ENCODE measurements at regions not wholly inside any gene's neighbourhood (a gene's known extent, or its start where the extent isn't known, plus 50 kb on each side); places are given as distances from the start of the nearest gene placed in this dataset.

DNA sequence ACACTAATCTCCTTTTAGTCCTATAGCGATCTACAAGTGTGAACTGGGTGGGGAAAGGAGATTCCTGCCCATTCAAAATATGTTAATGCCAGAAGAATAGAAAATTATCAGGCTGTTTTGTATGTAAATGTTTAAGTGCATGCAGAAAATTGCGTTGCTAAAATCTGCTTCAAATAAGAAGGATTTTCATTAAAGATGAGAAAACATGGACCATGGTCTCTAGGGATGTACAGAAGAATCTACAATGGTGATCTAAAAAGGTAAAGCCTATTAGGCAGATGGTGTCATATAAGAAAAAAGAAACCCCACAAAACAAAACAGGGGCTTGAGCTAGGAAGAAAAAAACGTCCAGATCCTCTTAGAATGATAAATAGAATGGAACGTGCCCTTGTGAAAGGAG, 287.5 kb upstream of the ROBO1 start:
- Histone ChIP-seq H3K4me1 (ENCODE audit: control insufficient read depth, insufficient read depth, low read length) (no peaks in the 10 kb centered on the region), H3K27ac (ENCODE audit: low read length) (no peak overlapping the region), H3K27me3 (ENCODE audit: control insufficient read depth, insufficient read depth, low read length) (no peaks in the 10 kb centered on the region), H3K9me3 (ENCODE audit: control insufficient read depth, insufficient read depth, low read depth, low read length) (no peaks in the 10 kb centered on the region), H3K36me3 (ENCODE audit: control insufficient read depth, insufficient read depth, low read length) (no peaks in the 10 kb centered on the region), H3K4me3 (ENCODE audit: low read depth in 2 of 2, low read length in 2 of 2) (no peak overlapping the region)
- TF ChIP-seq, protein P1, sequence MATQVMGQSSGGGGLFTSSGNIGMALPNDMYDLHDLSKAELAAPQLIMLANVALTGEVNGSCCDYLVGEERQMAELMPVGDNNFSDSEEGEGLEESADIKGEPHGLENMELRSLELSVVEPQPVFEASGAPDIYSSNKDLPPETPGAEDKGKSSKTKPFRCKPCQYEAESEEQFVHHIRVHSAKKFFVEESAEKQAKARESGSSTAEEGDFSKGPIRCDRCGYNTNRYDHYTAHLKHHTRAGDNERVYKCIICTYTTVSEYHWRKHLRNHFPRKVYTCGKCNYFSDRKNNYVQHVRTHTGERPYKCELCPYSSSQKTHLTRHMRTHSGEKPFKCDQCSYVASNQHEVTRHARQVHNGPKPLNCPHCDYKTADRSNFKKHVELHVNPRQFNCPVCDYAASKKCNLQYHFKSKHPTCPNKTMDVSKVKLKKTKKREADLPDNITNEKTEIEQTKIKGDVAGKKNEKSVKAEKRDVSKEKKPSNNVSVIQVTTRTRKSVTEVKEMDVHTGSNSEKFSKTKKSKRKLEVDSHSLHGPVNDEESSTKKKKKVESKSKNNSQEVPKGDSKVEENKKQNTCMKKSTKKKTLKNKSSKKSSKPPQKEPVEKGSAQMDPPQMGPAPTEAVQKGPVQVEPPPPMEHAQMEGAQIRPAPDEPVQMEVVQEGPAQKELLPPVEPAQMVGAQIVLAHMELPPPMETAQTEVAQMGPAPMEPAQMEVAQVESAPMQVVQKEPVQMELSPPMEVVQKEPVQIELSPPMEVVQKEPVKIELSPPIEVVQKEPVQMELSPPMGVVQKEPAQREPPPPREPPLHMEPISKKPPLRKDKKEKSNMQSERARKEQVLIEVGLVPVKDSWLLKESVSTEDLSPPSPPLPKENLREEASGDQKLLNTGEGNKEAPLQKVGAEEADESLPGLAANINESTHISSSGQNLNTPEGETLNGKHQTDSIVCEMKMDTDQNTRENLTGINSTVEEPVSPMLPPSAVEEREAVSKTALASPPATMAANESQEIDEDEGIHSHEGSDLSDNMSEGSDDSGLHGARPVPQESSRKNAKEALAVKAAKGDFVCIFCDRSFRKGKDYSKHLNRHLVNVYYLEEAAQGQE (IDR thresholded peaks at IDR 0.05; ENCODE audit: insufficient read depth in 1 of 2, low read depth in 2 of 2, low read length in 1 of 2), result no peak
- no peak for TF ChIP-seq POLR2AphosphoS5 (IDR thresholded peaks at IDR 0.05; ENCODE audit: low read depth, low read length)
- TF ChIP-seq SIN3A (IDR thresholded peaks at IDR 0.05; ENCODE audit: borderline replicate concordance, insufficient read depth, low read depth, low read length), result no peak
- no peak for TF ChIP-seq TCF7L2 (IDR thresholded peaks at IDR 0.05; ENCODE audit: low read depth, low read length)
- TF ChIP-seq, protein P2, sequence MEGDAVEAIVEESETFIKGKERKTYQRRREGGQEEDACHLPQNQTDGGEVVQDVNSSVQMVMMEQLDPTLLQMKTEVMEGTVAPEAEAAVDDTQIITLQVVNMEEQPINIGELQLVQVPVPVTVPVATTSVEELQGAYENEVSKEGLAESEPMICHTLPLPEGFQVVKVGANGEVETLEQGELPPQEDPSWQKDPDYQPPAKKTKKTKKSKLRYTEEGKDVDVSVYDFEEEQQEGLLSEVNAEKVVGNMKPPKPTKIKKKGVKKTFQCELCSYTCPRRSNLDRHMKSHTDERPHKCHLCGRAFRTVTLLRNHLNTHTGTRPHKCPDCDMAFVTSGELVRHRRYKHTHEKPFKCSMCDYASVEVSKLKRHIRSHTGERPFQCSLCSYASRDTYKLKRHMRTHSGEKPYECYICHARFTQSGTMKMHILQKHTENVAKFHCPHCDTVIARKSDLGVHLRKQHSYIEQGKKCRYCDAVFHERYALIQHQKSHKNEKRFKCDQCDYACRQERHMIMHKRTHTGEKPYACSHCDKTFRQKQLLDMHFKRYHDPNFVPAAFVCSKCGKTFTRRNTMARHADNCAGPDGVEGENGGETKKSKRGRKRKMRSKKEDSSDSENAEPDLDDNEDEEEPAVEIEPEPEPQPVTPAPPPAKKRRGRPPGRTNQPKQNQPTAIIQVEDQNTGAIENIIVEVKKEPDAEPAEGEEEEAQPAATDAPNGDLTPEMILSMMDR (IDR thresholded peaks at IDR 0.05), result no peak
- ChIA-PET CTCF (no interaction called here), POLR2A (no interaction called here)
- no TSS peak for BruUV-seq (replicated peaks)
- in situ Hi-C loops (cut with HindIII; ENCODE audit: low pct_unique_long_range_greater_than_20kb, low sequenced_read_pairs), result no loop called here
- DNase-seq (ENCODE audit: low read depth, low spot score) (no peak), ATAC-seq (no peak)
- intact Hi-C loops (cut with micrococcal nuclease; ENCODE audit: unreplicated experiment), result no loop called here

DNA sequence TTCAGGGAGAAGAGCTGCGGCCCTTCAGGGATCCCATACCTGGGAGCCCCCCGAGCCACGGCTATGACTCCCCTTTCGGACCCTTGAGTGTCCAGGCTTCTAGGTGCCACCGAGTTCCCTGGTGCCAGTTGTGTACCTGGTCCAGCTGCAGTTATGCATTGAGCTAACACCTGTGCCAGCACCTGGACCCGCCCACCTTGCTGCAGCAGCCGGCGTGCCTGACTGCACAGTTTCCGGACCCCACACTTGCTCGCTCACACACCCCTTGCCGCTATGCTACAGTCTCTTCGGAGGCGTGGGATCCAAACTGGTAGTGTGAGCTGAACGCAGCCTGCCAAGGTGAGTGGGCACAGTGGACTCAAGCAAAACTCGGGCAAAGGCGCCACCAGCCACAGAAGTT, 284.5 kb upstream of the ROBO1 start:
- H3K36me3 ChIP-seq (ENCODE audit: control insufficient read depth, insufficient read depth, low read length), result no peaks in the 10 kb centered on the region
- intact Hi-C loops (cut with micrococcal nuclease; ENCODE audit: unreplicated experiment) (no loop called here), in situ Hi-C loops (cut with HindIII; ENCODE audit: low pct_unique_long_range_greater_than_20kb, low sequenced_read_pairs) (no loop called here)
- no peak for DNase-seq (ENCODE audit: low read depth, low spot score)
- no peak overlapping the region for H3K27ac ChIP-seq (ENCODE audit: low read length)
- no TSS peak for BruUV-seq (replicated peaks)
- ChIA-PET POLR2A (no interaction called here), CTCF (no interaction called here)
- no peaks in the 10 kb centered on the region for H3K27me3 ChIP-seq (ENCODE audit: control insufficient read depth, insufficient read depth, low read length)
- no peak overlapping the region for H3K4me3 ChIP-seq (ENCODE audit: low read depth in 2 of 2, low read length in 2 of 2)
- H3K4me1 ChIP-seq (ENCODE audit: control insufficient read depth, insufficient read depth, low read length), result no peaks in the 10 kb centered on the region
- TF ChIP-seq TCF7L2 (IDR thresholded peaks at IDR 0.05; ENCODE audit: low read depth, low read length), result no peak
- no peak for TF ChIP-seq POLR2AphosphoS5 (IDR thresholded peaks at IDR 0.05; ENCODE audit: low read depth, low read length)
- no peak for TF ChIP-seq SIN3A (IDR thresholded peaks at IDR 0.05; ENCODE audit: borderline replicate concordance, insufficient read depth, low read depth, low read length)
- TF ChIP-seq, protein P1 (IDR thresholded peaks at IDR 0.05; ENCODE audit: insufficient read depth in 1 of 2, low read depth in 2 of 2, low read length in 1 of 2), result no peak
- TF ChIP-seq, protein P2 (IDR thresholded peaks at IDR 0.05), result no peak
- H3K9me3 ChIP-seq (ENCODE audit: control insufficient read depth, insufficient read depth, low read depth, low read length), result no peaks in the 10 kb centered on the region
- ATAC-seq, result no peak

Measured in Panc1 (cell line).